ENCODE measurements at regions not wholly inside any gene's neighbourhood (a gene's known extent, or its start where the extent isn't known, plus 50 kb on each side); places are given as distances from the start of the nearest gene placed in this dataset.
"Not testable (repeated sequence)": the region's sequence is repeated elsewhere in the genome, so short reads cannot be mapped to it uniquely, and the experiment has no call there.

DNA sequence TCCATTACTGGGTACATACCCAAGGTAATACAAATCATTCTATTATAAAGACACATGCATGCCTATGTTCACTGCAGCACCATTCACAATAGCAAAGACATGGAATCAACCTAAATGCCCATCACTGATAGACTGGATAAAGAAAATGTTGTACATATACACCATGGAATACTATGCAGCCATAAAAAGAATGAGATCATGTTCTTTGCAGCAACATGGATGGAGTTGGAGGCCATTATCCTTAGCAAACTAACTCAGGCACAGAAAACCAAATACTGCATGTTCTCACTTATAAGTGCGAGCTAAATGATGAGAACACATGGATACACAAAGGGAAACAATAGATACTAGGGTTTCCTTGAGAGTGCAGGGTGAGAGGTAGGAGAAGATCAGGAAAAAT is 146.8 kb downstream of the IBTK start:
- TF ChIP-seq CTCF, EZH2 (IDR thresholded peaks at IDR 0.05): not testable (repeated sequence)

All from neural progenitor cell (in vitro differentiated cells).